Activated naive CD8-positive, alpha-beta T cell treated with anti-CD3 and anti-CD28 coated beads, Interleukin-2, amount 10 ng/mL, durations not matched to agents 7 days and 5 days (primary cell): ENCODE measurements at regions not wholly inside any gene's neighbourhood (a gene's known extent, or its start where the extent isn't known, plus 50 kb on each side); places are given as distances from the start of the nearest gene placed in this dataset.
"Not testable (repeated sequence)": the region's sequence is repeated elsewhere in the genome, so short reads cannot be mapped to it uniquely, and the experiment has no call there.

ENCODE experiments used
- ATAC-seq: fragments of 150-1000 bp; cut with Tn5 transposase; one replicate; pipeline ENCODE4 v1.10.0; 2021; ENCODE audit warnings: low read depth, moderate library complexity
- POLR2A ChIA-PET: fragments of 350-600 bp; sonication (Branson Sonifier 250); formaldehyde crosslinking; loops from one replicate; lab custom pipeline; 2021; ENCODE audit warnings: antibody characterized with exemption; lab: Charles Lee
- DNase-seq: peaks from one replicate; pipeline ENCODE4 v3.0.0; 2021
- H3K27ac Mint-ChIP-seq: one replicate; pipeline ENCODE4 v1.8.0; 2022; ENCODE audit warnings: mild to moderate bottlenecking, mixed read lengths
- H3K27me3 Mint-ChIP-seq: one replicate; pipeline ENCODE4 v1.8.0; 2022; ENCODE audit warnings: mild to moderate bottlenecking, moderate library complexity, mixed read lengths
- H3K36me3 Mint-ChIP-seq: one replicate; pipeline ENCODE4 v1.8.0; 2021; ENCODE audit warnings: mild to moderate bottlenecking, mixed read lengths
- H3K4me1 Mint-ChIP-seq: one replicate; pipeline ENCODE4 v1.8.0; 2021; ENCODE audit warnings: mixed read lengths
- H3K4me3 Mint-ChIP-seq: one replicate; pipeline ENCODE4 v1.8.0; 2022; ENCODE audit warnings: mild to moderate bottlenecking, moderate library complexity, mixed read lengths
- H3K9me3 Mint-ChIP-seq: one replicate; pipeline ENCODE4 v1.8.0; 2021; ENCODE audit warnings: mixed read lengths

- H3K9me3 Mint-ChIP-seq = no peaks in the 10 kb centered on the region
- no peak overlapping the region for H3K27ac Mint-ChIP-seq
- peaks cover 3% of the 10 kb centered on the region for H3K36me3 Mint-ChIP-seq
- DNase-seq = no peak
- peaks cover 19% of the 10 kb centered on the region for H3K4me1 Mint-ChIP-seq
- POLR2A ChIA-PET = no interaction called here
- H3K27me3 Mint-ChIP-seq = peaks cover 11% of the 10 kb centered on the region
- ATAC-seq = no peak
- H3K4me3 Mint-ChIP-seq = no peak overlapping the region
These were observed 136.8 kb upstream of the SLC4A4 start for GRCh38 chr4:71201817-71202576.

- ATAC-seq = no peak
- DNase-seq = no peak
- peaks cover 3% of the 10 kb centered on the region for H3K36me3 Mint-ChIP-seq
- POLR2A ChIA-PET = no interaction called here
- H3K27ac Mint-ChIP-seq = no peak overlapping the region
- no peaks in the 10 kb centered on the region for H3K9me3 Mint-ChIP-seq
- peaks cover 19% of the 10 kb centered on the region for H3K4me1 Mint-ChIP-seq
- H3K27me3 Mint-ChIP-seq = peaks cover 11% of the 10 kb centered on the region
- no peak overlapping the region for H3K4me3 Mint-ChIP-seq
These were observed 136.1 kb upstream of the SLC4A4 start for GRCh38 chr4:71202705-71203104.

GRCh38 chr4:71204056-71204455 is 134.8 kb upstream of the SLC4A4 start:
- Mint-ChIP-seq H3K27me3 (peaks cover 11% of the 10 kb centered on the region), H3K36me3 (peaks cover 3% of the 10 kb centered on the region), H3K9me3 (no peaks in the 10 kb centered on the region), H3K4me3 (no peak overlapping the region), H3K4me1 (peaks cover 12% of the 10 kb centered on the region), H3K27ac (no peak overlapping the region)
- POLR2A ChIA-PET = no interaction called here
- no peak for ATAC-seq
- DNase-seq = no peak

GRCh38 chr4:71206763-71207162 is 132.1 kb upstream of the SLC4A4 start:
- no peaks in the 10 kb centered on the region for H3K9me3 Mint-ChIP-seq
- no peak for DNase-seq
- H3K4me1 Mint-ChIP-seq = no peaks in the 10 kb centered on the region
- no peak for ATAC-seq
- H3K27ac Mint-ChIP-seq = no peak overlapping the region
- POLR2A ChIA-PET = no interaction called here
- no peak overlapping the region for H3K4me3 Mint-ChIP-seq
- peaks cover 18% of the 10 kb centered on the region for H3K27me3 Mint-ChIP-seq
- H3K36me3 Mint-ChIP-seq = peaks cover 1% of the 10 kb centered on the region

GRCh38 chr4:71209161-71209560 is 129.7 kb upstream of the SLC4A4 start:
- no peaks in the 10 kb centered on the region for H3K4me1 Mint-ChIP-seq
- DNase-seq (no peak), ATAC-seq (no peak)
- H3K27ac Mint-ChIP-seq = no peak overlapping the region
- H3K9me3 Mint-ChIP-seq = no peaks in the 10 kb centered on the region
- H3K36me3 Mint-ChIP-seq = no peaks in the 10 kb centered on the region
- no peak overlapping the region for H3K4me3 Mint-ChIP-seq
- peaks cover 18% of the 10 kb centered on the region for H3K27me3 Mint-ChIP-seq
- POLR2A ChIA-PET = no interaction called here

GRCh38 chr4:71210823-71211222 is 128.0 kb upstream of the SLC4A4 start:
- Mint-ChIP-seq H3K4me1 (no peaks in the 10 kb centered on the region), H3K27me3 (peaks cover 11% of the 10 kb centered on the region), H3K27ac (no peak overlapping the region), H3K9me3 (no peaks in the 10 kb centered on the region), H3K4me3 (no peak overlapping the region), H3K36me3 (no peaks in the 10 kb centered on the region)
- no peak for DNase-seq
- ATAC-seq = no peak
- POLR2A ChIA-PET = no interaction called here

- ATAC-seq (no peak), DNase-seq (no peak)
- POLR2A ChIA-PET = no interaction called here
- no peaks in the 10 kb centered on the region for H3K36me3 Mint-ChIP-seq
- H3K9me3 Mint-ChIP-seq = no peaks in the 10 kb centered on the region
- no peaks in the 10 kb centered on the region for H3K4me1 Mint-ChIP-seq
- no peak overlapping the region for H3K27ac Mint-ChIP-seq
- peaks cover 13% of the 10 kb centered on the region for H3K27me3 Mint-ChIP-seq
- no peak overlapping the region for H3K4me3 Mint-ChIP-seq
These were observed 127.1 kb upstream of the SLC4A4 start for GRCh38 chr4:71211748-71212147.

- ATAC-seq = no peak
- Mint-ChIP-seq H3K27ac (no peak overlapping the region), H3K4me1 (no peaks in the 10 kb centered on the region), H3K36me3 (no peaks in the 10 kb centered on the region), H3K27me3 (peaks cover 13% of the 10 kb centered on the region), H3K9me3 (no peaks in the 10 kb centered on the region), H3K4me3 (no peak overlapping the region)
- DNase-seq = no peak
- POLR2A ChIA-PET = no interaction called here
These were observed 126.6 kb upstream of the SLC4A4 start for GRCh38 chr4:71212216-71212615.

- H3K4me1 Mint-ChIP-seq = no peaks in the 10 kb centered on the region
- H3K27ac Mint-ChIP-seq = no peak overlapping the region
- no peak for ATAC-seq
- H3K4me3 Mint-ChIP-seq = no peak overlapping the region
- POLR2A ChIA-PET = no interaction called here
- H3K27me3 Mint-ChIP-seq = peaks cover 18% of the 10 kb centered on the region
- H3K36me3 Mint-ChIP-seq = no peaks in the 10 kb centered on the region
- DNase-seq = no peak
- H3K9me3 Mint-ChIP-seq = no peaks in the 10 kb centered on the region
These were observed 124.2 kb upstream of the SLC4A4 start for GRCh38 chr4:71214578-71214977.

GRCh38 chr4:71216316-71216959 is 122.4 kb upstream of the SLC4A4 start:
- POLR2A ChIA-PET = no interaction called here
- H3K27ac Mint-ChIP-seq = no peak overlapping the region
- H3K9me3 Mint-ChIP-seq = peaks cover 2% of the 10 kb centered on the region
- no peak overlapping the region for H3K4me3 Mint-ChIP-seq
- DNase-seq = no peak
- no peaks in the 10 kb centered on the region for H3K4me1 Mint-ChIP-seq
- peaks cover 12% of the 10 kb centered on the region for H3K27me3 Mint-ChIP-seq
- H3K36me3 Mint-ChIP-seq = no peaks in the 10 kb centered on the region
- ATAC-seq = no peak

- Mint-ChIP-seq H3K36me3 (no peaks in the 10 kb centered on the region), H3K27ac (no peak overlapping the region), H3K27me3 (peaks cover 12% of the 10 kb centered on the region), H3K4me1 (no peaks in the 10 kb centered on the region), H3K9me3 (peaks cover 3% of the 10 kb centered on the region), H3K4me3 (no peak overlapping the region)
- POLR2A ChIA-PET = no interaction called here
- DNase-seq (no peak), ATAC-seq (no peak)
These were observed 121.1 kb upstream of the SLC4A4 start for GRCh38 chr4:71217688-71218087.

- H3K4me1 Mint-ChIP-seq, H3K4me3 Mint-ChIP-seq, POLR2A ChIA-PET: not testable (repeated sequence)
These were observed 118.0 kb upstream of the SLC4A4 start for GRCh38 chr4:71220848-71221247.

GRCh38 chr4:71221510-71222466 is 117.0 kb upstream of the SLC4A4 start:
- H3K27ac Mint-ChIP-seq = no peak overlapping the region
- no peaks in the 10 kb centered on the region for H3K36me3 Mint-ChIP-seq
- POLR2A ChIA-PET = no interaction called here
- H3K4me3 Mint-ChIP-seq = no peak overlapping the region
- ATAC-seq = no peak
- DNase-seq = no peak
- H3K27me3 Mint-ChIP-seq = peaks cover 7% of the 10 kb centered on the region
- H3K9me3 Mint-ChIP-seq = peaks cover 4% of the 10 kb centered on the region
- H3K4me1 Mint-ChIP-seq = no peaks in the 10 kb centered on the region

More at GRCh38 chr4:71220848-71221247, 118.0 kb upstream of the SLC4A4 start:
- ATAC-seq, DNase-seq, H3K9me3 Mint-ChIP-seq, H3K36me3 Mint-ChIP-seq, H3K27ac Mint-ChIP-seq, H3K27me3 Mint-ChIP-seq: not testable (repeated sequence)
